IPS-18a (cell line): ENCODE measurements at regions not wholly inside any gene's neighbourhood (a gene's known extent, or its start where the extent isn't known, plus 50 kb on each side); places are given as distances from the start of the nearest gene placed in this dataset.
"Not testable (repeated sequence)": the region's sequence is repeated elsewhere in the genome, so short reads cannot be mapped to it uniquely, and the experiment has no call there.

Experiments
- H3K27ac ChIP-seq: one replicate; pipeline ENCODE4 v1.5.1; 2013; ENCODE audit warnings: low read length
- H3K27me3 ChIP-seq: one replicate; pipeline ENCODE4 v1.6.1; 2013; ENCODE audit warnings: mild to moderate bottlenecking, low read length; ENCODE audit not compliant: control insufficient read depth, insufficient read depth
- H3K36me3 ChIP-seq: one replicate; pipeline ENCODE4 v1.6.1; 2013; ENCODE audit warnings: low read depth, low read length; ENCODE audit not compliant: control insufficient read depth
- H3K4me1 ChIP-seq: one replicate; pipeline ENCODE4 v1.6.1; 2013; ENCODE audit warnings: low read depth, low read length; ENCODE audit not compliant: control insufficient read depth
- H3K4me3 ChIP-seq: one replicate; pipeline ENCODE4 v1.5.1; 2013; ENCODE audit warnings: low read length
- H3K9ac ChIP-seq: one replicate; pipeline ENCODE4 v1.6.1; 2013; ENCODE audit warnings: mild to moderate bottlenecking, low read length, moderate library complexity
- H3K9me3 ChIP-seq: one replicate; pipeline ENCODE4 v1.6.1; 2013; ENCODE audit warnings: low read depth, low read length; ENCODE audit not compliant: control insufficient read depth

DNA sequence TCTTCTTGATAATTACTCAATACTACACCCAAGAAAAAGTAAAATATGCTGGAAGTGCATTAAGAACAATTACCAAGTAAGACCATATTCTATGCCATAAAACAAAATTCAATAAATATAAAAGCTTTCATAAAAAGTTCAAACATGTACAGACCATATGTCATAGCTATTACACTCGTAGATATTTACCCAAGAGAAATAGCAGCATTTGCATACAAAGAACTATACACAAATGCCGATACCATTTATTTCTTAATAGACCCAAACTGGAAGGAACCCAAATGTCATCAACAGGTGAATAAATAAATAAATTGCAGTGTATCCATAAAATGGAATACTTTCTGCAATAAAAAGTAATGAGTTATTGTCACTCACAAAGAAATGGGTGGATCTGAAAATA is 78.3 kb upstream of the SLC16A7 start:
- Histone ChIP-seq H3K4me1 (no peaks in the 10 kb centered on the region), H3K27me3 (no peaks in the 10 kb centered on the region), H3K36me3 (no peaks in the 10 kb centered on the region), H3K9me3 (no peaks in the 10 kb centered on the region), H3K4me3 (no peak overlapping the region), H3K27ac (no peak overlapping the region), H3K9ac (no peak overlapping the region)

DNA sequence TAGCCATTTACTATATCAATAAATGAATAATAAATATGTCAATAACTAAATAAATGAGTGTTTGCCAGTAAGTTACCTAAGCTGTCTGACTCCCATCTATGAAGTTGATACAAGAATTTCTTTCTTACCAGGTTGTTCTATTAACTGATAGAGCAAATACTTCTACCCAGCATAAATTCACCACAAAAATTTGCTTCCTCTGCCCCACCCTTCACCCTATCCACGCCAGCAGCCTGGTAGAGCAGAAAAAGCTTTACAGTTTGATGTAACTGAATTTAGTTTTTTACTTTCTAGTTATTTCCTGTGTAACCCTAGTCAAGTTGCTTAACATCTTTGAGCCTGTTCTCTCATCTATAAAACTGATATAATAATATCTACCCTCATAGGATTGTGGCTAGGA is 94.9 kb upstream of the SLC16A7 start:
- Histone ChIP-seq H3K4me1 (peaks cover 20% of the 10 kb centered on the region), H3K9me3 (no peaks in the 10 kb centered on the region), H3K27ac (no peak overlapping the region), H3K4me3 (no peak overlapping the region), H3K36me3 (no peaks in the 10 kb centered on the region), H3K27me3 (no peaks in the 10 kb centered on the region), H3K9ac (no peak overlapping the region)

DNA sequence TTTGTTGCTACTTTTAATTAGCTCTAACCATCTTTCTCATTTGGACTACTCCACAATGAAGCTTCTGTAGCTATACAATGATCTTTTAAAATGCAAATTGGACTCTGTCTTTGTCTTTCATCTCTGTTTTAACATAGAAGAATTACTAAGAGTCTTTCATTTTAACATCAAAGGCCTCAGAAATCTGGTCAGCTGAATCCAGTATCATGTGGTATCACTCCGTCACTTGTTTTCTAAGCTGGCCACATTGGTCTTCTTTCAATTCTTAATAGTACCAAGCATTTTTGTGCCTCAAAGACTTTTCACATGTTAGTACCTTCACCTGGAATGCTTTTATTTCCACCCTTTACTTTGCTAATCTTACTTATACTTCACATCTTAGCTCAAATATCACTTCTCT is 95.5 kb upstream of the SLC16A7 start:
- Histone ChIP-seq H3K4me3 (no peak overlapping the region), H3K27ac (no peak overlapping the region), H3K9me3 (no peaks in the 10 kb centered on the region), H3K9ac (no peak overlapping the region), H3K27me3 (no peaks in the 10 kb centered on the region), H3K4me1 (peaks cover 20% of the 10 kb centered on the region), H3K36me3 (no peaks in the 10 kb centered on the region)

DNA sequence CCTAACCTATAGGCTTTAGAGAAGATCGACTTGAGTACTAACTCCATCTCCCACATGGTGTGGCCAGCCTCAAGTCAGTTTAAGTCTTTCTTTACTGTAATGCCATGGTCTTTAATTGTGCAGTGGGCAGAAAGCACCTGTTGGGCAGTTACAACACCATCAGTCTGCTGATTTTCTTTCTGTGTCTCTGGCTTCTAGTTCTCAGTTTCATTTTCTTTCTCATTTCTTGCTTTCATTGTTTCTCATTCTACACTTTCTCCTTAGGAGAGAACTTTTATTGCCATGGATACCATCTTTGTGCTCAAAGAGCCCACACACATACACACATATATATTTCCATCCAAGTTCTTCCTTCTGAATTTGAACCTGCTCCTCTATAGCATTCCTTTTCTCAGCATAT is 96.1 kb upstream of the SLC16A7 start:
- no peaks in the 10 kb centered on the region for H3K27me3 ChIP-seq
- H3K9ac ChIP-seq = no peak overlapping the region
- no peaks in the 10 kb centered on the region for H3K36me3 ChIP-seq
- H3K27ac ChIP-seq = no peak overlapping the region
- no peaks in the 10 kb centered on the region for H3K9me3 ChIP-seq
- H3K4me1 ChIP-seq = peaks cover 20% of the 10 kb centered on the region
- no peak overlapping the region for H3K4me3 ChIP-seq

DNA sequence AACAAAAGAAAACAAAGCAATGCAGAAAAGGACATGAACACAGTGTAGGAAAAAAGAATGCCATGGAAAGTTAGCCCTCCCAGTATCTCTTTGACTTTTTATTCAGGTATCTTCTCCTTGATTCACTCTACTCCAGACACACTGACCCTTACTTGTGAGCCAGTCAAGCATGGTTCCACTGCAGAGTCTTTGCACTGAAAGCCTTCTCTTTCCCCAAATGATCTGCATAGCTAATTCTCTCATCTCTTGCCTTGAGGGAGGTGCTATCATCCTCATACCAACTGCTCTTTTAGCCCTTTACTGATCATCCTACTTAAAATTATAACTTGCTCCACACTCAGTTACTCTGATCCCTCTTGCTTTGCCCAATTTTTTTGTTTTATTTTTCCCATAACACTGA is 101.2 kb upstream of the SLC16A7 start:
- no peak overlapping the region for H3K4me3 ChIP-seq
- peaks cover 1% of the 10 kb centered on the region for H3K4me1 ChIP-seq
- no peak overlapping the region for H3K9ac ChIP-seq
- no peaks in the 10 kb centered on the region for H3K36me3 ChIP-seq
- no peaks in the 10 kb centered on the region for H3K27me3 ChIP-seq
- H3K27ac ChIP-seq = no peak overlapping the region
- no peaks in the 10 kb centered on the region for H3K9me3 ChIP-seq

DNA sequence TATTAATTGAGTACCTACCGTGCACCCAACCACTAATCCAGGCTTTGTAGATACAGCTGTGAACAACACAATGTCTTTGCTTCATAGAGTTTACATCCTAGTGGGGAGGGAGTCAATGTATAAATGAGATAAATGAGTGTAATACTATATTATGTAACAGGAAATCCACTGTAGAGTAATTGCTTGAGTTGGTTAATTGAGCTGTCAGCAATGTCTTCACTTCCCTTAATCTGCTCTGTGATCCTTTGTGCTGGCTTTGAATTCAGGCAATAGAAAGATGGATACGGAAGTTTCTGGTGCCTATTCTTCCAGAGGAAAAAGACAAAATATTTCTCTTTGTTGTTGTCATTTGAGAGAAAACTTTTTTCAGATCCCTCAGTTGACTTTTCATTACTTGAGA is 104.0 kb upstream of the SLC16A7 start:
- H3K9me3 ChIP-seq = no peaks in the 10 kb centered on the region
- no peak overlapping the region for H3K4me3 ChIP-seq
- H3K4me1 ChIP-seq = no peaks in the 10 kb centered on the region
- no peaks in the 10 kb centered on the region for H3K27me3 ChIP-seq
- no peaks in the 10 kb centered on the region for H3K36me3 ChIP-seq
- H3K27ac ChIP-seq = no peak overlapping the region
- no peak overlapping the region for H3K9ac ChIP-seq

DNA sequence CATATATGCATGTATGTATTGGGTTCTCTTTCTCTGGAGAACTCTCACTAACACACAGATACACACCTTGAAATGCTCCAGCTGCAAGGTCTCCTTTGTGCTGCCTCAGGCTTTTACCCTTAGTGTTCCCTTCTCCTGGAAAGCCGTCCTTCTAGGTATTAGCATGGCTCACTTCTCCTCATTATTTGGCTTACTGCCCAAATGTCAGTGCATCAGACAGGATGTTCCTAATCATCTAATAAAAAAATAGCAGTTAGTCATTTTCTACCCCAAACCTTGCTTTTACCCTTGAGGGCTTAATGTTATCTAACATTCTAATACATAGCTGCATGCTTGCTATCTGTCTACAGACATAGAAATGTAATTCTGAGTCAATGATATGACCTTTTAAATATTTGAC is 109.0 kb upstream of the SLC16A7 start:
- Histone ChIP-seq H3K4me3 (no peak overlapping the region), H3K4me1 (no peaks in the 10 kb centered on the region), H3K9me3 (no peaks in the 10 kb centered on the region), H3K9ac (no peak overlapping the region), H3K27ac (no peak overlapping the region), H3K27me3 (no peaks in the 10 kb centered on the region), H3K36me3 (no peaks in the 10 kb centered on the region)

DNA sequence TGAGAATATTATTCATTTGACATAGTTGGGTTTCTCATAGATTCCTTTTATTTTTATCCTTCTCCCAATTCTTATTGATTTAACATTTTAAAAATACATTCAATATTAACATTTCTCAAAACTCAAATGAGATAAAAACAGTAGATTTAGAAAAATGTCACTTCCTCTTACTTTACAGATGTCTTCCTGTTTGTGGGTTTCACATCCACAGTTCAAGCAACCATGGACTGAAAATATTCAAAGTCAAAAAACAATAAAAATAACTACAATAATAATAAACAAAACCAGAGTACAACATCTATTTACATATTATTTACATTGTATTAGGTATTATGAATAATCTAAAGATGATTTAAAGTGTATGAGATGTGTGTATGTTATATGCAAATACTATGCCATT is 111.3 kb upstream of the SLC16A7 start:
- Histone ChIP-seq H3K9ac (no peak overlapping the region), H3K27ac (no peak overlapping the region), H3K36me3 (no peaks in the 10 kb centered on the region)

DNA sequence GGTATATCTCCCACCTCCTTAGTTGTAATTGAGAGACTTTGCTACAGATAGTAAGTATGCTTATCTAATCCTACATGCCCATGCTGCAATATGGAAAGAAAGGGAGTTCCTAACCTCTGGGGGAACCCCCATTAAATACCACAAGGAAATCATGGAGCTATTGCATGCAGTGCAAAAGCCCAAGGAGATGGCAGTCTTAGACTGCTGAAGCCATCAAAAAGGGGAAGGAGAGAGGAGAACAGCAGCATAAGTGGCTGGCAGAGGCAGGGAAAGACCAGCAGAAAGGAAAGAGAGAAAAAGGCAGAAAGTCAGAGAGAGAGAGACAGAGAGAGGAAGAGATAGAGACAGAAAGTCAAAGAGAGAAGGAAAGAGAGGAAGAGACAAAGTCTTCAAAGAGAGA is 121.6 kb upstream of the SLC16A7 start:
- H3K27me3 ChIP-seq, H3K9me3 ChIP-seq, H3K4me3 ChIP-seq: not testable (repeated sequence)

More for the DNA sequence above, 111.3 kb upstream of the SLC16A7 start:
- Histone ChIP-seq H3K9me3 (no peaks in the 10 kb centered on the region), H3K4me1 (no peaks in the 10 kb centered on the region), H3K4me3 (no peak overlapping the region), H3K27me3 (no peaks in the 10 kb centered on the region)

DNA sequence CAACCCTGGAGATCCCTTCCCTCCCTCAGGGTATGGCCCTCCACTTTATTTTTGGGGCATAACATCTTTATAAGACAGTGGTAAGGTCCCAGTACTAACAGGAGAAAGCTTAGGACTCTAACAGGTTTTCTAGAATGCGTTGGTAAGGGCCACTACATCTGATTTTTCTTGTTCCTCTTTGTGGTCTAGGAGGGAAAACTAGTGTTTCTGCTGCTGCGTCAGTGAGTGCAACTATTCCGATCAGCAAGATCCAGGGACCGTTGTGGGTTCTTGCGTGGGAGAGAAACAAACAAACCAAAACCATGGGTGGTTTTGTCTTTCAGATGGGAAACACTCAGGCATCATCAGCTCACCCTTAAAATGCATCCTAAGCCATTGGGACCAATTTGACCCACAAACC is 123.6 kb upstream of the SLC16A7 start:
- no peaks in the 10 kb centered on the region for H3K36me3 ChIP-seq
- no peak overlapping the region for H3K27ac ChIP-seq
- H3K4me1 ChIP-seq = no peaks in the 10 kb centered on the region
- no peaks in the 10 kb centered on the region for H3K27me3 ChIP-seq
- H3K4me3 ChIP-seq = no peak overlapping the region
- no peak overlapping the region for H3K9ac ChIP-seq
- no peaks in the 10 kb centered on the region for H3K9me3 ChIP-seq

More for the DNA sequence above, 121.6 kb upstream of the SLC16A7 start:
- H3K4me1 ChIP-seq, H3K27ac ChIP-seq, H3K9ac ChIP-seq, H3K36me3 ChIP-seq: not testable (repeated sequence)

DNA sequence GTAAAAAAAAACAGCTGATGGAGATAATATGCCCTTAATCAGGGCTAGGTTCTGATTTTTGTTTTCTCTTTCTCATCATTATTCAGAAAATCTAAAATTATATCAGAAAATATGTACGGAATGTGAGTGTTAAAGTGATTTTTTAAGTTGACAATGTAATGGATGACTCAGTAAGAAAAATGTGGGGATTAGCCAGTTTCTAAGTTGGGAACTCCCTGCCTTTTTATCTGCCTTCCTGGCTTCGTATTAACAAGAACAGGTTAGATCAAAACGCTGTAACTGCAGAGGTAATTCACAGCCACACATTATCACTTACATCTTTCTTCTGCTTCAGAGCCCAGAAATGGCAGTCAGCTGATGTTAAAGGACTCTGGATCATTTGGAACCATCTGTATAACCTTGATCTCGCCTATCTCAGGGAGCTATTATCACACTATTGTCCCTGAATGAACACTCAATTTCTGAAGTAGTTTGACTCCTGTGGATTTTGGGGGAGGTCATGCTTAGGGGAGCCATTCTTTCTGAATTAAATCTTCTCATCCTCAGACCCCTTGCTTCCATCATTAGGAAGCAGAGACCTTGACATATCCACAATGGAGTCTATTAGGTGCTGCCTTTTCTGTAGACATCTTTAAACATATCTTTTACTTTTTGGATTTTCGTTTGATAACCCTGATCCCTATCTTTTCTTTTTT is 135.7 kb upstream of the SLC16A7 start:
- Histone ChIP-seq H3K27me3 (no peaks in the 10 kb centered on the region), H3K36me3 (no peaks in the 10 kb centered on the region), H3K9me3 (no peaks in the 10 kb centered on the region), H3K4me1 (no peaks in the 10 kb centered on the region), H3K4me3 (no peak overlapping the region), H3K9ac (no peak overlapping the region), H3K27ac (no peak overlapping the region)

DNA sequence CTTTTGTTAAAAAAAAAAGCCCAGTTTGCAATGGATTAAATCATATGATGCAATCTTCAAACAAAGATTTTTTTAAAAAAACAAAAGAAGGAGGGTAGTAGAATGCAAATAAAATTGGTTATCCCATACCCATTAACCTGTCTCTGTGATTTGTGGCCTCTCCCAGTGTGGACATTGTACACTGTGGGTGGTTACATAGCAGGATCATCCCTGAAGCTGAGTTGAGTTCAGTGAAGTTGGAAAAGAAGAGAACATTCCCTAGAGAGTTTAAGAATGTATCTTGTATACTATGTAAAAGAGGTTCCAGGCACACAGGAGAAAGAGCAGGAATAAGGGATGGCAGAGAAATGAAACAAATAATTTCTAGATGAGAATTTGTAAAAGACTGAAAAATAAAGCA is 142.4 kb upstream of the SLC16A7 start:
- Histone ChIP-seq H3K27me3 (no peaks in the 10 kb centered on the region), H3K9me3 (no peaks in the 10 kb centered on the region), H3K4me3 (no peak overlapping the region), H3K27ac (no peak overlapping the region), H3K36me3 (no peaks in the 10 kb centered on the region), H3K9ac (no peak overlapping the region), H3K4me1 (no peaks in the 10 kb centered on the region)
